Osteocyte (in vitro differentiated cells): ENCODE measurements at regions not wholly inside any gene's neighbourhood (a gene's known extent, or its start where the extent isn't known, plus 50 kb on each side); places are given as distances from the start of the nearest gene placed in this dataset.

Source experiments
- DNase-seq: peaks from one replicate; pipeline ENCODE4 v3.0.0; 2021; ENCODE audit warnings: mixed read lengths; ENCODE audit not compliant: unreplicated experiment; ENCODE audit errors: extremely low spot score
- H3K27ac Mint-ChIP-seq: one replicate; pipeline ENCODE4 v1.8.0; 2021; ENCODE audit warnings: mild to moderate bottlenecking, mixed read lengths; ENCODE audit not compliant: unreplicated experiment
- H3K27me3 Mint-ChIP-seq: one replicate; pipeline ENCODE4 v1.8.0; 2021; ENCODE audit warnings: mixed read lengths; ENCODE audit not compliant: unreplicated experiment
- H3K36me3 Mint-ChIP-seq: one replicate; pipeline ENCODE4 v1.8.0; 2021; ENCODE audit warnings: mixed read lengths; ENCODE audit not compliant: unreplicated experiment
- H3K4me1 Mint-ChIP-seq: one replicate; pipeline ENCODE4 v1.8.0; 2021; ENCODE audit warnings: mixed read lengths; ENCODE audit not compliant: unreplicated experiment
- H3K4me3 Mint-ChIP-seq: one replicate; pipeline ENCODE4 v1.8.0; 2021; ENCODE audit warnings: mild to moderate bottlenecking, moderate library complexity, mixed read lengths; ENCODE audit not compliant: unreplicated experiment
- H3K9me3 Mint-ChIP-seq: one replicate; pipeline ENCODE4 v1.8.0; 2021; ENCODE audit warnings: mixed read lengths; ENCODE audit not compliant: unreplicated experiment
- CTCF ChIP-seq: fragments of 200-600 bp; sonication (generic); IDR thresholded peaks from 2 replicates; pipeline ENCODE4 v1.5.0; 2021; ENCODE audit warnings: antibody characterized with exemption, mild to moderate bottlenecking, moderate library complexity

- H3K27me3 Mint-ChIP-seq: peaks cover 4% of the 10 kb centered on the region
- no peaks in the 10 kb centered on the region for H3K4me1 Mint-ChIP-seq
- no peak overlapping the region for H3K4me3 Mint-ChIP-seq
- H3K36me3 Mint-ChIP-seq: no peaks in the 10 kb centered on the region
- no peak for DNase-seq
- H3K27ac Mint-ChIP-seq: no peak overlapping the region
- TF ChIP-seq CTCF: peak; percentile 40
- H3K9me3 Mint-ChIP-seq: no peaks in the 10 kb centered on the region
These were observed 214.5 kb downstream of the TMEM182 start for GRCh38 chr2:102975996-102976975.

- no peak for DNase-seq
- Mint-ChIP-seq H3K4me3 (no peak overlapping the region), H3K4me1 (no peaks in the 10 kb centered on the region), H3K27ac (no peak overlapping the region), H3K36me3 (no peaks in the 10 kb centered on the region), H3K9me3 (no peaks in the 10 kb centered on the region), H3K27me3 (peaks cover 4% of the 10 kb centered on the region)
- no peak for TF ChIP-seq CTCF
These were observed 215.7 kb downstream of the TMEM182 start for GRCh38 chr2:102977426-102978090.

- no peak overlapping the region for H3K4me3 Mint-ChIP-seq
- H3K27me3 Mint-ChIP-seq: peaks cover 4% of the 10 kb centered on the region
- no peaks in the 10 kb centered on the region for H3K36me3 Mint-ChIP-seq
- H3K4me1 Mint-ChIP-seq: no peaks in the 10 kb centered on the region
- no peak for DNase-seq
- no peaks in the 10 kb centered on the region for H3K9me3 Mint-ChIP-seq
- H3K27ac Mint-ChIP-seq: no peak overlapping the region
- TF ChIP-seq CTCF: no peak
These were observed 216.3 kb downstream of the TMEM182 start for GRCh38 chr2:102978091-102978490.

- no peaks in the 10 kb centered on the region for H3K4me1 Mint-ChIP-seq
- no peak overlapping the region for H3K27ac Mint-ChIP-seq
- no peaks in the 10 kb centered on the region for H3K9me3 Mint-ChIP-seq
- no peak for DNase-seq
- no peak for TF ChIP-seq CTCF
- no peak overlapping the region for H3K4me3 Mint-ChIP-seq
- no peaks in the 10 kb centered on the region for H3K36me3 Mint-ChIP-seq
- peaks cover 4% of the 10 kb centered on the region for H3K27me3 Mint-ChIP-seq
These were observed 217.6 kb downstream of the TMEM182 start for GRCh38 chr2:102979429-102979828.

GRCh38 chr2:102983786-102984185 lies 222.0 kb downstream of the TMEM182 start:
- H3K9me3 Mint-ChIP-seq: peaks cover 11% of the 10 kb centered on the region
- DNase-seq: no peak
- H3K27ac Mint-ChIP-seq: no peak overlapping the region
- TF ChIP-seq CTCF: no peak
- H3K27me3 Mint-ChIP-seq: no peaks in the 10 kb centered on the region
- H3K36me3 Mint-ChIP-seq: no peaks in the 10 kb centered on the region
- no peaks in the 10 kb centered on the region for H3K4me1 Mint-ChIP-seq
- no peak overlapping the region for H3K4me3 Mint-ChIP-seq
